ENCODE measurements at regions not wholly inside any gene's neighbourhood (a gene's known extent, or its start where the extent isn't known, plus 50 kb on each side); places are given as distances from the start of the nearest gene placed in this dataset.
A peak's percentile ranks its signal among the peaks of the same experiment; 100 is the strongest.

- no peaks in the 10 kb centered on the region for H3K4me1 Mint-ChIP-seq
- no peak overlapping the region for H3K27ac Mint-ChIP-seq
- no peak overlapping the region for H3K4me3 Mint-ChIP-seq
- H3K9me3 Mint-ChIP-seq = no peaks in the 10 kb centered on the region
- H3K27me3 Mint-ChIP-seq = peaks cover 2% of the 10 kb centered on the region
- no peaks in the 10 kb centered on the region for H3K36me3 Mint-ChIP-seq
Observed at GRCh38 chr1:39145331-39145965, 59.0 kb upstream of the MACF1 start.

DNA sequence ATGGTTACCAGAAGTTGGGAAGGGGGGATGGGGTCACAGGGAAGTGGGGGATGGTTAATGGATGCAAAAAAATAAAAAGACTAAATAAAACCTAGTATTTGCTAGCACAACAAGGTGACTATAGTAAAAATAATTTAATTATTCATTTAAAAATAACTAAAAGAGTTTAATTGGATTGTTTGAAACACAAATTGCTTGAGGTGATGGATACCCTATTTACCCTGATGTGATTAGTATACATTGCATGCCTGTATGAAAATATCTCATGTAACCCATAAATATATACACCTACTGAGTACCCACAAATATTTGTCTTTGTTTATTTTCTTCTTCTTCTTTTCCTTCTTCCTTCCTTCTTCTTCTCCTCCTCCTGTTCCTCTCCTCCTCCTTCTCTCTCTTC is 57.8 kb upstream of the MACF1 start:
- H3K4me3 Mint-ChIP-seq = no peak overlapping the region
- no peaks in the 10 kb centered on the region for H3K4me1 Mint-ChIP-seq
- H3K27ac Mint-ChIP-seq = no peak overlapping the region
- no peaks in the 10 kb centered on the region for H3K9me3 Mint-ChIP-seq
- H3K27me3 Mint-ChIP-seq = peaks cover 2% of the 10 kb centered on the region
- no peaks in the 10 kb centered on the region for H3K36me3 Mint-ChIP-seq

DNA sequence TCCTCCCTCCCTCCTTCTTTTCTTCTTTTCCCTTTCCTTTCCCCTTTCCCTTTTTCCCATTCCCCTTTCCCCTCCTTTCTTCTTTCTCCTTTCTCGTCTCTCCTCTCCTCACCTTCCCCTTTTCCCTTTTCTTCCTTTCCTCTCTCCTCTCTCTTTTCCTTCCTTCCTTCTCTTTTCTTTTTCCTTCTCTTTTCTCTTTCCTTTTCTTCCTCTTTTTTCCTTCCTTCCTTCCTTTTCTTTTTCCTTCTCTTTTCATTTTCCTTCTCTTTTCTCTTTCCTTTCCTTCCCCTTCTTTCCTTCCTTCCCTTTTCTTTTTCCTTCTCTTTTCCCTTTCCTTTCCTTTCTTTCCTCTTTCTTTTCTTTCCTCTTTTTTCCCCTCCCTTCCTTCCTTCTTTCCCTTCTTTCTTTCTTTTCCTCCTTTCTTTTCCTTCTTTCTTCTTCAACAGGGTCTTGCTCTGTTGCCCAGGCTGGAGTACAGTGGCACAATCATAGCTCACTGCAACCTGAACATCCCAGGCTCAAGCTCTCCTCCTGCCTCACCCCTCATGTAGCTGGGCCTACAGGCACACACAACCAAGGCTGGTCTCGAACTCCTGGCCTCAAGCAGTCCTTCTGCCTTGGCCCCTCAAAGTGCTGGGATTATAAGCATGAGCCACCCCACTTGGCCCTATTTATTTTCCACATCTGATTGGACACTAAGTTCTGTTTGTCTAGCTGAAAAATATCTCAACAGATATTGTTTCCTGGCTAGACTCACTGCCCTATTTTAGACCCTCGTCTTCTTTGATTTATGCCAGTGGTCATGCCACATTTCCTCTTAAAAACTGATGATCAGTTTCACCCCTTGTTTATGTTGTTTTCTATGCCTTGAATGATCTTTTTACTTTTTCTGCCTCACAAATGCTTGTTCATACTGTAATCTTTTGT is 57.1 kb upstream of the MACF1 start:
- Mint-ChIP-seq H3K4me1 (no peaks in the 10 kb centered on the region), H3K27me3 (peaks cover 2% of the 10 kb centered on the region), H3K36me3 (no peaks in the 10 kb centered on the region), H3K9me3 (no peaks in the 10 kb centered on the region), H3K4me3 (no peak overlapping the region), H3K27ac (no peak overlapping the region)

DNA sequence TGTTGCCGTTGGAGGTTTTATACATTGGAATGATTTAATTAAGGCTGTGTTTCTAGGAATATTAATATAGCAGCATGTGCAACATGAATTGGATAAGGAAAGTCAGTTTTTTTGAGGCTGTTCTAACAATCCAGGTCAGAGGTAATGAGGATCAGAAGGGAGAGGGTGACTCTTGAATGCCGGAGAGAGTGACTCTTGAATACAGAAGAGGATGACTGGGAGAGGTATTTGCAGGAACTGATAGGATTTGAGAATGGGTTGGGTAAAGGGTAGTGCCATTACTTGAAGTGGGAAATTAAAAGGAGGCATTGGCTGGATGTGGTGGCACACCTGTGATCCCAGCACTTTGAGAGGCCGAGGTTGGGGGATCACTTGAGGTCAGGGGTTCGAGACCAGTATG is 55.6 kb upstream of the MACF1 start:
- Mint-ChIP-seq H3K4me3 (no peak overlapping the region), H3K36me3 (no peaks in the 10 kb centered on the region), H3K27ac (peak overlapping the region; percentile 44), H3K27me3 (peaks cover 2% of the 10 kb centered on the region), H3K9me3 (no peaks in the 10 kb centered on the region), H3K4me1 (no peaks in the 10 kb centered on the region)

DNA sequence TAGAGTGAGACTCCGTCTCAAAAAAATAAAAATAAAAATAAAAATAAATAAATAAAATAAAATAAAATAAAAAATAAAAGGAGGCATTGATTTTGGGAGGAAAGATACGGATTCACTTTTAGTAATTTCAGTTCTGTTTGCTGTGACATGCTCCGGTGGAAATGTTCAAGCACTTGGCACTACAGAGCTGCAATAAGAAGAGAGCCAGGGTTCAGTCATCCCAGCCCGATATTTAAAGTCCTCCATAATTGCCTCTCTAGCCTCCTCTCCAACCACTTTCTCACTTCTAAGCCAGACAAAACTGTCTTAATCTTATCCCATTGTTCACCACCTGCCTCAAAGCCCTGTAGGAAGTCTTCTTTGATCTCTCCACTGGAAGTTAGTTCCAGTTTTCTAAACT is 55.0 kb upstream of the MACF1 start:
- H3K9me3 Mint-ChIP-seq = no peaks in the 10 kb centered on the region
- no peaks in the 10 kb centered on the region for H3K4me1 Mint-ChIP-seq
- no peaks in the 10 kb centered on the region for H3K36me3 Mint-ChIP-seq
- H3K27me3 Mint-ChIP-seq = peaks cover 2% of the 10 kb centered on the region
- no peak overlapping the region for H3K27ac Mint-ChIP-seq
- H3K4me3 Mint-ChIP-seq = no peak overlapping the region

- Mint-ChIP-seq H3K27ac (no peak overlapping the region), H3K4me3 (no peak overlapping the region), H3K27me3 (peaks cover 2% of the 10 kb centered on the region), H3K36me3 (no peaks in the 10 kb centered on the region), H3K9me3 (no peaks in the 10 kb centered on the region), H3K4me1 (peaks cover 5% of the 10 kb centered on the region)
Observed at GRCh38 chr1:39150779-39151178, 53.7 kb upstream of the MACF1 start.

DNA sequence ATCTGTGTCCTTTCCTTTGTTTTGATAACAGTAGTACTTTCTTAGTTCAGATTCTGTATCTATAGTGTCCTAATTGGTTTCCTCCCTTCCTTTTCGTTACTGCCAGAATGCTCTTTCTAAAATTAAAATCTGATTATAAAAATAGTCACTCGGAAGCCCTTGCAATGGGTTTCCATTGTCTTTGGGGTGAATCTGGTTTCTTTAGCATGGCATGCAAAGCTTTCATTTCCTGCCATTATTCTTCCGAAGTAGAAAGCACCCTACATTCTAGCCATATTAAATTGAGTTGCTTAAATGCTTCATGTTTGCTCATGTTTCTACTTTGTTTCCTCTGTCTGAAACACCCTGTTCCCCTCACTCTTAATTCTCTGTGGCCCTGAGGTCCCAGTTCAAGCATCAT is 53.2 kb upstream of the MACF1 start:
- Mint-ChIP-seq H3K27me3 (peaks cover 2% of the 10 kb centered on the region), H3K27ac (no peak overlapping the region), H3K4me3 (no peak overlapping the region), H3K36me3 (no peaks in the 10 kb centered on the region), H3K4me1 (peaks cover 5% of the 10 kb centered on the region), H3K9me3 (no peaks in the 10 kb centered on the region)

DNA sequence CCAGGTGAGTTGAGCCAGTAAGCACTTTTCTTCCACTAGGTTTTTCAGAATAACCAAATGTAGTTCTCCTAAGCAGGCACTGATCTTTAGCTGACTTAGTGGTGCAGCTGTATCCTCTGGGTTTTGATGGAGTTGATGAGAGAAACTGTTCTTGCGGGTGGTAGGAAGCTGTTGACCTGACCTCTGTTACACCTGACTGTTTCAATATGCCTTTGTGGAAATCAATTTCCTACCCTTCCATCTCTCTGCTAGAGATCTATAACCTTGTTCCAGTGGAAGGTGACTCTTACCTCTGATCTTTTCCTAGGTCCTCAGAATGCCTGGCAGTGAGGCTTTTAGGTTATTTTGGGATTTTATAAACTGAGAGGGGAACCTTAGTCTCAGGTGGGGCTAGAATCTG is 51.6 kb upstream of the MACF1 start:
- peaks cover 5% of the 10 kb centered on the region for H3K4me1 Mint-ChIP-seq
- no peaks in the 10 kb centered on the region for H3K27me3 Mint-ChIP-seq
- H3K27ac Mint-ChIP-seq = no peak overlapping the region
- no peaks in the 10 kb centered on the region for H3K9me3 Mint-ChIP-seq
- no peaks in the 10 kb centered on the region for H3K36me3 Mint-ChIP-seq
- H3K4me3 Mint-ChIP-seq = no peak overlapping the region

DNA sequence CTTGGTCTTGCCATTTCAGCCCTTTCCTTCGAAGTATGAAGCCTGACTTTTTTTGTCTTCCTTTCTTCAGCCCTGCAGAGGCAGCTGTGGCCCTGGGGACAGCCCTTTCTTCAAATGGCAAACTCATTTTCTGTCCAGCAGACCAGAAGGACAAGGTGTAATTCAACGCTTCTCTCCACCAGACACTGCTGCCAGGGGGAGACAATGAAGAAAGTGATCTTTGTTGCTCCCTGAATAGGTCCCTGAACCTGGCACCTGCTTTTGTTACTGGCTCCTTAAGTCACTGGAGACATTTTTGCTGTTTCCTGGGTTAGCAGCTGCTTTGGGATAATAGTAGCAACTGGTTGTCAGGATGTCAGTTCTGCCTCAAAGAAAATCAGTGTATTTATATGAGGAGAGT is 50.8 kb upstream of the MACF1 start:
- H3K27ac Mint-ChIP-seq = no peak overlapping the region
- H3K27me3 Mint-ChIP-seq = no peaks in the 10 kb centered on the region
- H3K36me3 Mint-ChIP-seq = no peaks in the 10 kb centered on the region
- H3K9me3 Mint-ChIP-seq = no peaks in the 10 kb centered on the region
- H3K4me1 Mint-ChIP-seq = peaks cover 5% of the 10 kb centered on the region
- no peak overlapping the region for H3K4me3 Mint-ChIP-seq

DNA sequence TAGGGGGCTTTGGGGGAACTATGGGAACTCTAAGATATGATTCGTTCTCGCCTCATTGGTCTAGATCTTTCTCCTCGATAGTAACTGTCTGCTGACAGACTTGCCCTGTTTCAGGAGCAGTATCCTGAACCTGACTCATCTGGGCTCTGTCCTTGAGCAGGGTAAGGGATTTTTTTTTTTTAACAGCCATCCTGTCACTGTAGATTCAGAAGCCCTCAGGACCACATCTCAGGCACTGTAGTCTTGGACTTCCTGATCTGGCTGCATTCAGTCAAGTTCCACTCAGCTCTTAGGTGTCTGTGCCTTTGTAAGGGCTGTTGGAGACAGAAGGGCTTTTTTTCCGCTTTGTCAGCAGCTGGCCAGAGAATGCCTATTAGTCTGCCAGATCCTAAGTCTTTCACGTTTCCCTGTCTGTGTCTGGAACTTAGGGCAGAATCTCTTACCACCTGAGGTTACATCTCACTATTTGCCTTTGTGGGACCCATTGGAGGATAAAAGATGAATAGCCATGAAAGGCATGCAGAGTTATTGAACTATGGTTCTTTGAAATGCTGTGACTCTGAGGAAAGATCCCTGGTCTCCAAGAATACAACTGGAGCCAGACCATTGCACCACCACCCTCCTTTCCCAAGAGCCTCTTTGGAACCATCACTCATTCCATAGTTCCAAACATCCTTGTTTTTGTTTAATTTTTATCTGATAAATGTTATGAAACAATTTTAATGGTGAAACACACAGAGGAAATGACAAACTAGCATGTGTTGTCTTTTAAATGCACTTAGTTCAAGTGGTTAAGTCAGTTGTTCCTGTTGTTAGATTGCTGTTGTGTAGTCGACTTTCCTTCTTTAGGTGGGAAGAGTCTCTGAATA is 49.7 kb upstream of the MACF1 start:
- Mint-ChIP-seq H3K9me3 (no peaks in the 10 kb centered on the region), H3K27ac (peak overlapping the region; percentile 9), H3K4me1 (peaks cover 5% of the 10 kb centered on the region), H3K36me3 (no peaks in the 10 kb centered on the region), H3K27me3 (no peaks in the 10 kb centered on the region), H3K4me3 (no peak overlapping the region)
